ENCODE measurements at regions not wholly inside any gene's neighbourhood (a gene's known extent, or its start where the extent isn't known, plus 50 kb on each side); places are given as distances from the start of the nearest gene placed in this dataset.

DNA sequence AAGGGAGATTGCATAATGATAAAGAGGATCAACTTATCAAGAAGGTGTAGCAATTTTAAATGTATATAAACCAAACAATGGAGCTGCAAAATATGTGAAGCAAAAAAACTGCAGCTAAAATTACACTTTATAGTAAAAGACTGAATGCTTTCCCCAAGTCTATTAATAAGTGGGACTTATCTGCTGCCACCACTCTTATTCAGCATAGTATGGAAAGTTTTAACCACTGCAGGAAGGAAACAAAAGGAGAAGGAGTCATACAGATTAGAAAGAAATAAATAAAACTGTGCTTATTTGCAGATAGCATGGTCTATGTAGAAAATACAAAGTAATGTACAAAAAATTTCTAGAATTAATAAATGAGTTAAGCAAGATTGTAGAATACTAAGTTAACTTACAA, 94.1 kb upstream of the GK2 start:
- no peak for TF ChIP-seq EZH2 (IDR thresholded peaks at IDR 0.05; ENCODE audit: insufficient read depth, low read length)
- TF ChIP-seq, protein P1, sequence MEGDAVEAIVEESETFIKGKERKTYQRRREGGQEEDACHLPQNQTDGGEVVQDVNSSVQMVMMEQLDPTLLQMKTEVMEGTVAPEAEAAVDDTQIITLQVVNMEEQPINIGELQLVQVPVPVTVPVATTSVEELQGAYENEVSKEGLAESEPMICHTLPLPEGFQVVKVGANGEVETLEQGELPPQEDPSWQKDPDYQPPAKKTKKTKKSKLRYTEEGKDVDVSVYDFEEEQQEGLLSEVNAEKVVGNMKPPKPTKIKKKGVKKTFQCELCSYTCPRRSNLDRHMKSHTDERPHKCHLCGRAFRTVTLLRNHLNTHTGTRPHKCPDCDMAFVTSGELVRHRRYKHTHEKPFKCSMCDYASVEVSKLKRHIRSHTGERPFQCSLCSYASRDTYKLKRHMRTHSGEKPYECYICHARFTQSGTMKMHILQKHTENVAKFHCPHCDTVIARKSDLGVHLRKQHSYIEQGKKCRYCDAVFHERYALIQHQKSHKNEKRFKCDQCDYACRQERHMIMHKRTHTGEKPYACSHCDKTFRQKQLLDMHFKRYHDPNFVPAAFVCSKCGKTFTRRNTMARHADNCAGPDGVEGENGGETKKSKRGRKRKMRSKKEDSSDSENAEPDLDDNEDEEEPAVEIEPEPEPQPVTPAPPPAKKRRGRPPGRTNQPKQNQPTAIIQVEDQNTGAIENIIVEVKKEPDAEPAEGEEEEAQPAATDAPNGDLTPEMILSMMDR (IDR thresholded peaks at IDR 0.05; ENCODE audit: insufficient read depth, low read depth, low read length), result no peak

Data from astrocyte (in vitro differentiated cells and primary cell).